Testis (tissue), 2 donors: ENCODE measurements at regions not wholly inside any gene's neighbourhood (a gene's known extent, or its start where the extent isn't known, plus 50 kb on each side); places are given as distances from the start of the nearest gene placed in this dataset.

Experiments used
- POLR2A ChIP-seq: fragments of 450-650 bp; IDR thresholded peaks from one replicate; pipeline ENCODE4 v1.6.1; 2017; ENCODE audit warnings: antibody characterized with exemption, mild to moderate bottlenecking, moderate library complexity
- TF ChIP-seq, protein P1 (sequence below), 3 experiments: fragments of 450-650 bp in 2 of 3; fragments of 200-600 bp in 1 of 3; sonication (generic) in 1 of 3; IDR thresholded peaks; one replicate each; pipeline ENCODE4 v1.5.1; 2016 to 2019; ENCODE audit warnings: antibody characterized with exemption in 3 of 3, mild to moderate bottlenecking in 2 of 3, moderate library complexity in 1 of 3

DNA sequence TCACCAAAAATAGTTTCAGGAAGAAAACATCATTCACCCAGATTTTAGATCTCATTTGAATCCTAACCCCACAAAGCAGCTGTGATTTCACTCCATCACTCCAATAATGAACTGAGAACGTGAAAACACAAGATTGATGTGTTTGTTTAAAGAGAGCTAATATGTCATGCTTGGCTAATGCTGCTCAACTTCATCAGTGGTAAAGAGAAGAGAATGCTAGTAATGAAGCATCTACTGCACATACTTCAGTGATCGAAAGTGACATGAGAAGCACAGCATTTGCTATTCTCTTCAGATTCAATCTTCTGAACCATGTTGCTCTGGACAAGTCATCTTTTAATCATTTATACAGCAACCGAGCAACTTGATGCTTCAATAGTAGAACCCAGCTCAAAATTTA, 874.7 kb downstream of the EFNA5 start:
- TF ChIP-seq, protein P1, sequence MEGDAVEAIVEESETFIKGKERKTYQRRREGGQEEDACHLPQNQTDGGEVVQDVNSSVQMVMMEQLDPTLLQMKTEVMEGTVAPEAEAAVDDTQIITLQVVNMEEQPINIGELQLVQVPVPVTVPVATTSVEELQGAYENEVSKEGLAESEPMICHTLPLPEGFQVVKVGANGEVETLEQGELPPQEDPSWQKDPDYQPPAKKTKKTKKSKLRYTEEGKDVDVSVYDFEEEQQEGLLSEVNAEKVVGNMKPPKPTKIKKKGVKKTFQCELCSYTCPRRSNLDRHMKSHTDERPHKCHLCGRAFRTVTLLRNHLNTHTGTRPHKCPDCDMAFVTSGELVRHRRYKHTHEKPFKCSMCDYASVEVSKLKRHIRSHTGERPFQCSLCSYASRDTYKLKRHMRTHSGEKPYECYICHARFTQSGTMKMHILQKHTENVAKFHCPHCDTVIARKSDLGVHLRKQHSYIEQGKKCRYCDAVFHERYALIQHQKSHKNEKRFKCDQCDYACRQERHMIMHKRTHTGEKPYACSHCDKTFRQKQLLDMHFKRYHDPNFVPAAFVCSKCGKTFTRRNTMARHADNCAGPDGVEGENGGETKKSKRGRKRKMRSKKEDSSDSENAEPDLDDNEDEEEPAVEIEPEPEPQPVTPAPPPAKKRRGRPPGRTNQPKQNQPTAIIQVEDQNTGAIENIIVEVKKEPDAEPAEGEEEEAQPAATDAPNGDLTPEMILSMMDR (IDR thresholded peaks at IDR 0.05): no peak
- TF ChIP-seq POLR2A: no peak
